ENCODE measurements at regions not wholly inside any gene's neighbourhood (a gene's known extent, or its start where the extent isn't known, plus 50 kb on each side); places are given as distances from the start of the nearest gene placed in this dataset.
"Not testable (repeated sequence)": the region's sequence is repeated elsewhere in the genome, so short reads cannot be mapped to it uniquely, and the experiment has no call there.

DNA sequence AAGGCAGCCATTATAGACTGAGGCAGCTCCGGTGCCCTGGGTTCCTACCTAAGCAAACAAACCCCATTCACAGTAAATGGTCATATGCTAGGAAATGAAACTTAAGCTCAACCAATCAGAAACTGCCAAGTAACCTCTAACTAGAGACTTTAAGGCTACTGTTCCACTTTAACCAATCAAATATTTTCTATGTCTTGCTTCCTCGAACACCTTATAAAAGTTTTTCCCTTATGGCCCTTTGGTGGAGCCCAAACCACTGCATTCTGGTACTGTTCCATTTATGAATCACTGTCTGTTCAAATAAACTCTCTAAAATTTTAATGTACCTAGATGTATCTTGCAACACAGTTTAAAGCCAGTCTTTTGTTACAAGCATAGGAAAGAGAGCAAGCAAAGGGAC is 361.1 kb downstream of the HGF start:
- no peaks in the 10 kb centered on the region for H3K4me1 Mint-ChIP-seq (ENCODE audit: low read depth)
- no peak overlapping the region for H3K27ac Mint-ChIP-seq
- no peak for DNase-seq (ENCODE audit: low spot score)
- no peak overlapping the region for H3K4me3 Mint-ChIP-seq
- no peaks in the 10 kb centered on the region for H3K9me3 Mint-ChIP-seq
- H3K36me3 Mint-ChIP-seq (ENCODE audit: low read depth): no peaks in the 10 kb centered on the region
- no peaks in the 10 kb centered on the region for H3K27me3 Mint-ChIP-seq (ENCODE audit: low read depth)

DNA sequence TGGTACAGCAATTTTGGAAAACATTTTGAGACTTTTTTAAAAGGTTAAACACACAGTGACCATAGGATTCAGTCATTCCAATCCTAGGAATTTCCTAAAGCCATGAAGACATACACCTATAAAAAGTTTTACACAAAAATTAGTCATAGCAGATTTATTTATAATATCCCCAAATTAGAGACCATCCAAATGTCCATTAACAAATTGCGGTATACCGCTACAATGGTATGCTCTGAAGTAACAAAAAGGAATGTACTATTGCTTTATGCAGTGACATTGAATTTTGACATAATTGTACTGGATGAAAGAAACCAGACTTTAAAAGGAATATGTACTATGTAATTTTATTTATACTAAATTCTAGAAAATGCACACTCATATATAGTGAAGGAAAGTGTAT is 362.8 kb downstream of the HGF start:
- Mint-ChIP-seq H3K4me1 (ENCODE audit: low read depth) (no peaks in the 10 kb centered on the region), H3K9me3 (no peaks in the 10 kb centered on the region), H3K27me3 (ENCODE audit: low read depth) (no peaks in the 10 kb centered on the region), H3K36me3 (ENCODE audit: low read depth) (no peaks in the 10 kb centered on the region), H3K27ac (no peak overlapping the region), H3K4me3 (no peak overlapping the region)
- no peak for DNase-seq (ENCODE audit: low spot score)

DNA sequence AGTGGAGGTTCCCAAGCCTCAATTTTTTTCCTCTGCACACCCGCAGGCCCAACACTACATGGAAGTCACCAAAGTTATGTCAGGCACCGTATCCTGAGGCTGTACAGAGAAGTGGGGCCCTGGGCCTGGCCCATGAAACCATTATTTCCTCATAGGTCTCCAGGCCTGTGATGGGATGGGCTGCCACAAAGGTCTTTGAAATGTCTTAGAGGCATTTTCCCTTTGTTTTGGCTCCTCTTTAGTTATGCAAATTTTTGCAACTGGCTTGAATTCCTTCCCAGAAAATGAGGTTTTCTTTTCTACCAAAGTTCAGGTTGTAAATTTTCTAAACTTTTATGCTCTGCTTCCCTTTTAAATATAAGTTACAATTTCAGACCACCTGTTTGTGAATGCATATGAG is 365.2 kb downstream of the HGF start:
- Mint-ChIP-seq H3K36me3 (ENCODE audit: low read depth) (no peaks in the 10 kb centered on the region), H3K4me1 (ENCODE audit: low read depth) (no peaks in the 10 kb centered on the region), H3K27me3 (ENCODE audit: low read depth) (no peaks in the 10 kb centered on the region), H3K9me3 (no peaks in the 10 kb centered on the region), H3K27ac (no peak overlapping the region), H3K4me3 (no peak overlapping the region)
- DNase-seq (ENCODE audit: low spot score): no peak

DNA sequence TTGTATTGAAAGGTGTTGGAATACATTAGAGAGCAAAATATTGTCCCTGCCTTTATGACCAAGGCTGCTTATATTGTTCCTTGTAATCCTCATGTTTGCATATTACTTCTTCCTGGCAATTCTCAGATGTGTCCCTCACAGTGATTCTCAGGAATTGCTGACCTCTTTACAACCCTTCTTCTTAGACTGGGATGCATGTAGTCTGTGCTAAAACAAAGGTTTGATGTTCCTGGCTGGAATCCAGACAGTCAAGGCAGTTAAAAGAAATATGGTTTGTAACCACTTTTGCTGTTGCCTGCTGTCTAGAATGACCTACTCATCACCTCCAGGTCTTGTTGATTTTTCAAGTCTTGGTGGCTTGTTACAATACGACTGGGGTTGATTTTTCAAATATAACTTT is 367.6 kb downstream of the HGF start:
- no peak overlapping the region for H3K27ac Mint-ChIP-seq
- H3K4me1 Mint-ChIP-seq (ENCODE audit: low read depth): no peaks in the 10 kb centered on the region
- H3K36me3 Mint-ChIP-seq (ENCODE audit: low read depth): no peaks in the 10 kb centered on the region
- no peaks in the 10 kb centered on the region for H3K27me3 Mint-ChIP-seq (ENCODE audit: low read depth)
- DNase-seq (ENCODE audit: low spot score): no peak
- H3K4me3 Mint-ChIP-seq: no peak overlapping the region
- H3K9me3 Mint-ChIP-seq: peaks cover 6% of the 10 kb centered on the region

DNA sequence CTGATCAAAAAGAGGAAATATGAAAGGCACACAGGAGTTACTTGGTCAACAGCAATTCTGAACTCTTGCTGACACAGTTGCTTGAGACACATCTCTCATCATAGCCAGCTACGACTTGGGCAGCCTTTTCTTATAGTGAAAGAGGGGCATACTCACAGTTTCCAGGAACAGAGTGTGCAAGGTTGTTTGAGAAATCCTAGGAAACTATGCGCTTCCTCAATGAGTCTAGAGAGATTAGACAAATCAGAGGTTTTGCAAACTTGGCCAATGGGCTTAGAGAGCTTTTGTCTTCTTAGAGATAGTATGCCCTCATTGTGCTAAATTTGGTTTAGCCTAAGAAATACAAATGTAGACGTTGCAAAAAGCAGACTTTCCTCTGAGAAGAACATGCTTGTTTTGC is 370.4 kb downstream of the HGF start:
- H3K4me3 Mint-ChIP-seq: no peak overlapping the region
- H3K27ac Mint-ChIP-seq: no peak overlapping the region
- no peaks in the 10 kb centered on the region for H3K36me3 Mint-ChIP-seq (ENCODE audit: low read depth)
- no peaks in the 10 kb centered on the region for H3K27me3 Mint-ChIP-seq (ENCODE audit: low read depth)
- H3K4me1 Mint-ChIP-seq (ENCODE audit: low read depth): no peaks in the 10 kb centered on the region
- peaks cover 6% of the 10 kb centered on the region for H3K9me3 Mint-ChIP-seq
- no peak for DNase-seq (ENCODE audit: low spot score)

DNA sequence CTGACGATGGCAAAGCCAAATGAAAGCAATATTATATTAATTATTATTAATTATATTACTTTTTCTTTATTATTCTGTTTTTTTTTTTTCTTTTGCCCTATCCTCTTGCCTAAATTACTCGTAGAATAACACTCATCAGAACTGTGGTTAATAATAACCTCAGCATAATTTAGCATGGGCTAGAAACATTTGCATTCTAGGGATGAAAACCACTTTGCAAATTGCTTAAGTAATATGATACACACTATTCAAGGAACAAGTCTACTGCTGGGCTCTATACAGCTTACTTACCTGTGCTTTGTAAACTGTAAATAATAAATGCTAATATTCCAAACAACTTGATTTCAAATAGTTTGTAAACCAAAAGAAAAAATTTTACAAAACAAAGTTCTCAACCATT is 375.8 kb downstream of the HGF start:
- no peaks in the 10 kb centered on the region for H3K4me1 Mint-ChIP-seq (ENCODE audit: low read depth)
- H3K9me3 Mint-ChIP-seq: peaks cover 2% of the 10 kb centered on the region
- no peaks in the 10 kb centered on the region for H3K27me3 Mint-ChIP-seq (ENCODE audit: low read depth)
- no peaks in the 10 kb centered on the region for H3K36me3 Mint-ChIP-seq (ENCODE audit: low read depth)
- H3K4me3 Mint-ChIP-seq: no peak overlapping the region
- H3K27ac Mint-ChIP-seq: no peak overlapping the region
- no peak for DNase-seq (ENCODE audit: low spot score)

DNA sequence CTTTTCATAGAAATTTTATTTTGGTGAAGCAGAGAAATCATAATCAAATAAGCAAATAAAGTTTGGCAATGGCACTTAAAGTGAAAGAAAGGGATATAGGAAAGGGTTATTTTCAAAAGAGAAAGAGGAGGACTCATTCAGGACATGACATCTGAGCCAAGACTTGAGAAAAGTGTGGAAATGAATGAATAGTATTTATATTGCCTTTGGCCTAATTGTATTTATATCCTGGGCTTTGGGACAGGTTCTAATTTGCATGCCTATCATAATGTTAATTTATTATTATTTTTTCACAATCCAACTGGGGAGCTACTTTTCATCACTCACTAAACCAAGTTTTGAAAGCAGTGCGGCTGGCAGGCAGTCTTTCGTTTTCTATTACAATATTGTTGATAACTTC is 376.8 kb downstream of the HGF start:
- no peak for DNase-seq (ENCODE audit: low spot score)
- Mint-ChIP-seq H3K27me3 (ENCODE audit: low read depth) (no peaks in the 10 kb centered on the region), H3K4me3 (no peak overlapping the region), H3K9me3 (no peaks in the 10 kb centered on the region), H3K4me1 (ENCODE audit: low read depth) (no peaks in the 10 kb centered on the region), H3K36me3 (ENCODE audit: low read depth) (no peaks in the 10 kb centered on the region), H3K27ac (no peak overlapping the region)

DNA sequence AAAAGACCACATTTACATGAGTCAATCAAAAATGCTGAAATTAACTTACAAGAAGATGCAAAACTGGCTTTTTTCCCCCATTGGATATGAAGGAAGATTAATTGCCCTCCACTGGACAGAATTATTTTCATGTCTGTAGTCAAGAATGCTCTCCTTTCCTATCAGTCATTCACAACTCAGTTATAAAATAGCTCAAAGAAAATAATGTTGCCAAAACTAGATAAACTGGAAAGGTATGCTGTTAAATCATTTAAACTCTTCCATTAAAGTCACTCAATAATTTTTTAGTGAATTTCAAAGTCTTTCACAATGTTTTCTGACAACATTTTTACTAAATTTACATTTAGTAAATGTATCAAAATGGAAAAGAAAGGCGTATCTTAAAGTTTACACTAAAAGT is 384.5 kb downstream of the HGF start:
- peaks cover 8% of the 10 kb centered on the region for H3K9me3 Mint-ChIP-seq

DNA sequence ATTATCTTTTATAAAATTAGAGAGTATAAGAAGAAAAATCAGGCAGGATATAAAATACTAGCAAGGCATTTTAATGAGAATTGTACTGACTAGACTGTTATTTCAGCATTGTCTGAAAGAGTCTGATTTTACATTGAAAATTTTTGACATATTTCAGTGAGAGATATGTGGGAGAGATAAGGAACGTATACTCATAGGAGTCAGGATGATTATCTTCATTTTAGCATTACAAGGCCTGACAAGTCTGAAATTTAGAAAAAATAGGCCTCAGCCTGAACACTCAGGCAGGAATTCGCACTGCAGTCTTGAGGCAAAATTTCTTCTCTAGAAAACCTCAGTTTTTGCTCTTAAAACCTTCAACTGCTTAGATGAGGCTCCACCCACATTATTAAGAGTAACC is 386.0 kb downstream of the HGF start:
- peaks cover 8% of the 10 kb centered on the region for H3K9me3 Mint-ChIP-seq
- H3K4me3 Mint-ChIP-seq: no peak overlapping the region
- H3K4me1 Mint-ChIP-seq (ENCODE audit: low read depth): no peaks in the 10 kb centered on the region
- no peak for DNase-seq (ENCODE audit: low spot score)
- H3K27ac Mint-ChIP-seq: no peak overlapping the region
- H3K36me3 Mint-ChIP-seq (ENCODE audit: low read depth): no peaks in the 10 kb centered on the region
- no peaks in the 10 kb centered on the region for H3K27me3 Mint-ChIP-seq (ENCODE audit: low read depth)

More for the DNA sequence above, 384.5 kb downstream of the HGF start:
- Mint-ChIP-seq H3K27me3 (ENCODE audit: low read depth) (no peaks in the 10 kb centered on the region), H3K36me3 (ENCODE audit: low read depth) (no peaks in the 10 kb centered on the region), H3K4me3 (no peak overlapping the region), H3K4me1 (ENCODE audit: low read depth) (no peaks in the 10 kb centered on the region), H3K27ac (no peak overlapping the region)
- DNase-seq (ENCODE audit: low spot score): no peak

DNA sequence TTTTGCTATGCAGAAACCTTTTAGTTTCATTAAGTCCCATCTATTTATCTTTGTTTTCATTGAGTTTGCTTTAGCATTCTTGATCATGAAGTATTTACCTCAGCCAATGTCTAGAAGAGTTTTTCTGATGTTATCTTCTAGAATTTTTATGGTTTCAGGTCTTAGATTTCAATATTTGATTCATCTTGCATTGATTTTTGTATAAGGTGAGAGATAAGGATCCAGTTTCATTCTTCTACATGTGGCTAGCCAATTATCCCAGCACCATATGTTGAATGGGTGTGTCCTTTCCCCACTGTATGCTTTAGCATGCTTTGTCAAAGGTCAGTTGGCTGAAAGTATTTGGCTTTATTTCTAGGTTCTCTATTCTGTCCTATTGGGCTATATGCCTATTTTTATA is 395.2 kb downstream of the HGF start:
- H3K9me3 Mint-ChIP-seq; H3K4me1 Mint-ChIP-seq (ENCODE audit: low read depth); DNase-seq (ENCODE audit: low spot score); H3K27ac Mint-ChIP-seq; H3K4me3 Mint-ChIP-seq; H3K36me3 Mint-ChIP-seq (ENCODE audit: low read depth); H3K27me3 Mint-ChIP-seq (ENCODE audit: low read depth): not testable (repeated sequence)

DNA sequence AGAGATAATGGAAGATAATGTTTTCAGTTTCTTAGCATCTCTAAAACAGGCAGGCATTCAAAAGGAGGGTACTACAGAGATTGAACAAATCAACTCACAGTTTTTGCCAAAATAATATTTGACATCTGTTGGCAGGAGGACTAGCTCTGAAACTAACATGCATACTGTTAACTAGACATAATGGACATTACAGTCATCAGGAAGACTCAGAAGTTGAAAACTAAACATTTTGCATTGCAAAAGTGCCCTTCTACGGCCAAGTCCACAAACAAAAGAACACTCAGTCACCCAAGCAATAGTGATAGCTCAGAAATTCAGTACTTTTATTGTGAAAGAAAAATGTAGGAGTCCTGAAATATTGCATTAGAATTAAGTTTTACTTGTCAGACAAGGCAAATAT is 399.0 kb downstream of the HGF start:
- DNase-seq (ENCODE audit: low spot score): no peak
- H3K9me3 Mint-ChIP-seq: no peaks in the 10 kb centered on the region
- H3K4me1 Mint-ChIP-seq (ENCODE audit: low read depth): no peaks in the 10 kb centered on the region
- H3K27ac Mint-ChIP-seq: no peak overlapping the region
- no peaks in the 10 kb centered on the region for H3K36me3 Mint-ChIP-seq (ENCODE audit: low read depth)
- H3K27me3 Mint-ChIP-seq (ENCODE audit: low read depth): no peaks in the 10 kb centered on the region
- H3K4me3 Mint-ChIP-seq: no peak overlapping the region

DNA sequence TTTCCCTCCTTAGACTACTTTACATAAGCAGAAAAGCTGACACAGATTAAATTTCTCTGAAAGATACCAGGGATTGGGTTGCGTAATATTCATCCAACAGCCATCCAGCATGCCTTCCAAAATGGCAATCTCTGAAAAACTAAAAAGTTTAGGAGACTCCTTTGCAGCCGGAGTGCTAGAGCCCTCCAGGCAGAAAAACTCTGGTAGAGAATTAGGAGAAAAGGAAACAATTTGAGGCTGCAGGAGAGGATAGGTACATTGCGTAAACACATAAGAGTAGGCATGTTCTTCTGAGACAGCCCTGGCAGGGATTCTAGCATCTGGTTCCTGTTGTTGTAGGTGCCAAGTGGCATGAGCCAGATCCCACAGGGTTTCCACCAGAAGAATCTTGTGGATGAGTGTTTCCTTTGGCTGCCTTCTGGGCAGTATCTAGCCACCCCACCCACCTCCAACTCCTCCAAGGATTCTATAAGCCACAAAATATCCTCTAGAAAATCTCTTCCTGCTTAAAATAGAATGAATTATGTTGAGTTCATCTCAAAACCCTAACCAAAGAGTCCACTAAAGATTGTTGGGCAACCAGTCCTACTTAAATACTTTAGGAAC is 402.4 kb downstream of the HGF start:
- Mint-ChIP-seq H3K9me3 (no peaks in the 10 kb centered on the region), H3K4me3 (no peak overlapping the region), H3K36me3 (ENCODE audit: low read depth) (no peaks in the 10 kb centered on the region), H3K27me3 (ENCODE audit: low read depth) (no peaks in the 10 kb centered on the region), H3K4me1 (ENCODE audit: low read depth) (no peaks in the 10 kb centered on the region), H3K27ac (no peak overlapping the region)
- DNase-seq (ENCODE audit: low spot score): no peak

DNA sequence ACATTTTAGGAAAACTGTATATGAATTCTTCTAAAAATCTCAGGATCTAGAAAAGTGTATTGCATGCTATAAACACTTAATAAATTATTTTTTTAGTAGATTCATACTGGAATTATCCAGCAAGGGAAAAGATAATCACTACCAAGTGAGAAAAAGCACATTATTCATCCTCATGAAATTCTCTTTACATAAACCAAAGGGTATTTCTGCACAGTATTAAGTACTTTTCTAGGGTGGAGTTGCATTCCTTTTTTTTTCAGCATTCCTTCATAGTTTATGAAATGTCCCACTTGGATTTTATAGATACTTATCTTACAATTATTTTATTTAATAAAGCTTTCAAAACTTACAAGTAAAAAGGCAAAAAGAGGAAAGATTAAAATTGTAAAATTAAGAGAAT is 403.3 kb downstream of the HGF start:
- no peaks in the 10 kb centered on the region for H3K36me3 Mint-ChIP-seq (ENCODE audit: low read depth)

DNA sequence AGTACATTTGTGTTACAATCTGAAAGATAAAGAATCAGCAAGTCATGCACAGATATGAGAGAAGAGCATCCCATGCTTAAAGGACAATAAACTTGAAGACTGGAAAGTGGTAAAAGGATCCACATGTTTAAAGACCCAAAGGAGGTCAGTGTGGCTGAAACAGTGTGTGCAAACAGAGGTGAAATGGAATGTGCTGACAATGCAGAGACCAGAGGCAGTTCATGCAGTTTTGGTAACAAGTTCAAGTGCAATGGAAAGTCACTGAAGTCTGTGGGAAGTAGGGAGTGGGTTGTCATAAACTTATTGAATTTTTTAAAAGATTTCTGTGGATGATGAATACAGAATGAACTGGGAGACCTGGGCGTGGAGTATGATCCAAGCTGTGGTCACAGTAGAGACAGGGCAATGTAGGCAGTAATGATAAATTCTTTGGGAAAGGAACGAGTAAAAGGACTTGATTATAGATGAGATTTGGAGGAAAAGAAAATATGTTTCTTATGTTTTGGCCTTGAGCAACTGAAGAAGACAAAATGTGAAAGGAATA is 408.0 kb downstream of the HGF start:
- H3K4me1 Mint-ChIP-seq (ENCODE audit: low read depth): no peaks in the 10 kb centered on the region
- H3K27me3 Mint-ChIP-seq (ENCODE audit: low read depth): no peaks in the 10 kb centered on the region
- H3K9me3 Mint-ChIP-seq: no peaks in the 10 kb centered on the region
- no peak overlapping the region for H3K4me3 Mint-ChIP-seq
- no peak for DNase-seq (ENCODE audit: low spot score)
- H3K27ac Mint-ChIP-seq: no peak overlapping the region
- no peaks in the 10 kb centered on the region for H3K36me3 Mint-ChIP-seq (ENCODE audit: low read depth)

More for the DNA sequence above, 403.3 kb downstream of the HGF start:
- H3K9me3 Mint-ChIP-seq: no peaks in the 10 kb centered on the region
- no peak overlapping the region for H3K27ac Mint-ChIP-seq
- no peak overlapping the region for H3K4me3 Mint-ChIP-seq
- DNase-seq (ENCODE audit: low spot score): no peak
- H3K27me3 Mint-ChIP-seq (ENCODE audit: low read depth): no peaks in the 10 kb centered on the region
- H3K4me1 Mint-ChIP-seq (ENCODE audit: low read depth): no peaks in the 10 kb centered on the region

DNA sequence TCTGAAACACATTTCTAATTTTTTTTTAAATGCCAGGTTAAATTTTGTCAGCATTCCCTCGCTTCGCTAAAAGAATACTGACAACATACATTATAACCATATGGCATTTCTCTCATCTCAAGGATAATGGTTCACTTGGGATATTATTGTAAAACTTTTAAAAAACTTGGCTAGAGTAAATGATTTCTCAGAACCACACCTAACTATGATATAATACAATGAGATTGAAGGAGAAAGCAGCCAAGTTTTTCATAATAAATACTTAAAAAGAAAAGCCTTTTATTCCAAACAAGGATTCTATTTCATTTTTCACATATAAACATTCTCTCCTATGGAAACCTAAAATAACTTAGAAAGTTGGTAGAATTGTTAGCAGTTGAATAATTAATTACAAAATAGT is 413.9 kb downstream of the HGF start:
- H3K9me3 Mint-ChIP-seq: no peaks in the 10 kb centered on the region
- no peaks in the 10 kb centered on the region for H3K27me3 Mint-ChIP-seq (ENCODE audit: low read depth)
- no peaks in the 10 kb centered on the region for H3K36me3 Mint-ChIP-seq (ENCODE audit: low read depth)
- no peaks in the 10 kb centered on the region for H3K4me1 Mint-ChIP-seq (ENCODE audit: low read depth)
- H3K27ac Mint-ChIP-seq: no peak overlapping the region
- no peak for DNase-seq (ENCODE audit: low spot score)
- no peak overlapping the region for H3K4me3 Mint-ChIP-seq

Data from T-helper 2 cell treated with Interferon-gamma antibody and Interleukin-4, amounts not matched to agents 5 μg/mL and 100 μg/mL, for 36 hours (primary cell).